Hematopoietic multipotent progenitor cell treated with erythropoietin and hydrocortisone succinate and interleukin-3 and kit ligand, for 4 days (in vitro differentiated cells): ENCODE measurements at regions not wholly inside any gene's neighbourhood (a gene's known extent, or its start where the extent isn't known, plus 50 kb on each side); places are given as distances from the start of the nearest gene placed in this dataset.
"Not testable (repeated sequence)": the region's sequence is repeated elsewhere in the genome, so short reads cannot be mapped to it uniquely, and the experiment has no call there.

Experiments
- DNase-seq: peaks from one replicate; pipeline ENCODE4 v3.0.0-alpha.2; 2015

GRCh38 chr5:53219610-53220009 lies 110.1 kb upstream of the MOCS2 start:
- DNase-seq, result no peak

GRCh38 chr5:53233645-53234405 lies 124.3 kb upstream of the MOCS2 start:
- DNase-seq, result no peak

GRCh38 chr5:53236683-53237082 lies 127.1 kb upstream of the MOCS2 start:
- no peak for DNase-seq

DNA sequence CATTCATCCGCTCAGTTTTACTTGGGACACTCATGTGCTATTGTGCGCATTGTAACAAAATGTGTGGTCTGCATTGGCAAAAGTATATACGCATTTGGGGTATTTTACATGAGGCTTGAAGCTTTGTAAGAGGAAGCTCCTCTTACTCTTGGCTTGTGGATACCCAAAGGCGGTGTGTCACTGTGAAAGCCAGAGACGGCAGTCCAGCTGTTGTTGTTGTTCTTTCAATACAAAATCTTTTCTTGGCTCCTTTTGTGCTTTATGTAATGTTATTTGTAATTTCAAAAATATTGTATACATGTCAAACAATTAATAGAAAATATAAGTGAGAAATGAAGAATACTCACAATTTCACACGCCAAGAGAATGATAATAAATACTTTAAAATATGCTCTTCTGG lies 128.3 kb upstream of the MOCS2 start:
- no peak for DNase-seq

- DNase-seq, result no peak
Measured at GRCh38 chr5:53239301-53239990, 129.9 kb upstream of the MOCS2 start.

DNA sequence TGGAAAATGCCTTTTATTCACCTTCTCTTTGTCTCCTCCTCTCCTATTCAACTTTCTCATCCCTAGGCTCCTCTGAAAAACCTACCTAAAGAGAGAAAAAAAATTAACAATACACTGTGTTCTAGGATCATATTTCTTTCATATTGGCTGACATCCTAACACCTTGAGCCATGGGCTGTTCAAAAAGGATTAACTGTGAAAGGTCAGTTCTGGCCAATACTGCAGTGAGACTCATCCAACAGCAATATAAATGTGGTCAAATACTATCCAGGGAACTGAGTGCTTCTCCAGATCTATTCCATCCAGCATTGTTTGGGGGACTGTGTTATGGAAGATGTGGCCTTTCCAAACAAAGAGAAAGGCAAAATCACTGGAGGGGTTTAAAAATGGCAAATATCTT lies 131.1 kb upstream of the MOCS2 start:
- no peak for DNase-seq

GRCh38 chr5:53241572-53241971 lies 132.0 kb upstream of the MOCS2 start:
- DNase-seq, result no peak

GRCh38 chr5:53243403-53243802 lies 133.8 kb upstream of the MOCS2 start:
- no peak for DNase-seq

DNA sequence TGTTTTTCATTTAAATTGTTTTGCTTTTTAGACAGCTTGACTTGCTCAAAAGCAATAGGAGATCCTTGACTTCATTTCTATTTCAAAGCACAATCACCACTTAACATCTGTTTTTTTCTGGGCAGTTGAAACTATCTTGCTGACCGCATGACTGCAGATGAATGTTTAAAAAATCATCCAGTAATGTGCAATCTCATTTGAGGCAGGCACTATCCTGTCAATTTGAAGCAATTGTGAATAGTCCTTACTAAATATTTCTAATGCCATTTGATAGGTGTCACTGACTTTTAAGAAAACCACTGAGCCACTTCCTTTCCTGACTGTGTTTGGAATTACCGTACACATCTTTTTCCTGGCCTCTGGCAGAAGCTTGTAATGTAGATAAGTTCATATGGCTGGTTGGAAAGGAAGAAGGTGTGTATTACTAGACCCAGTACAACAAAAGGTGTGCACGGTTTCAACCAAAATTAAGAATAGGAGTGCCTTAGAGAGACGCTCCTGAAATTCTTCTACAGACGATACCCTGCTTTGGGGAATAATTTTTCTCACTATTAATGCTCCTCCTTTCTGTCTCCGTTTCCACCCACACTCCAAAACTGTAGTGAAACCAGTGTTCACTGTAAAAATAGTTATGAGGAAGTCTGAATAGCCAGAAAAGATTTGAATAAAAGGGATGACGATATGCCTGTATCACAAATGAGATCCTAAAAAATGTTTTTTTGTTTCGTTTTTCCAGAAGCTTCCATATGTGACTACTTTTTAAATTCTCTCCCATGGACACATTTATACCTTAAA lies 136.7 kb upstream of the MOCS2 start:
- peak; percentile 93 for DNase-seq

GRCh38 chr5:53249529-53250200 lies 140.1 kb upstream of the MOCS2 start:
- no peak for DNase-seq

GRCh38 chr5:53250201-53250550 lies 140.6 kb upstream of the MOCS2 start:
- no peak for DNase-seq

DNA sequence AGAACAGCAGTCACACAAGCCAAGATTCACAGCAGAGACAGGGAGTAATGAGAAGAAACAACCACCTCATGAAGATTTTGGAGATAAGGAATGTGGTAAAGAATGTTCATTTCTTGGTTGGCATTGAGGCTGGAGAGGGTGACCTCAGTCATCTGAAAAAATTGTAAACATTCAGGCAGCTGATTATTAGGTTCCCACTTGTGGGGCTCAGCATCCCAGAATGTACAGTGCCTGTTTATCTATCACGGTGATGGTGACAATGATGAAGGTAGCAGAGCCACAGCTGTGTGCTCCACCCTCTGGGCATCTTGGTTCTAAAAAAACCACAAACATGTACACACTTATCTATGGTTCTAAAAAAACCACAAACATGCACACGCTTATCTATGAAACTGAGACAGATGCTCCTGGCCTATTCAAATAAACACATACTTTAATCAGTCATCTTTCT lies 143.9 kb upstream of the MOCS2 start:
- peak; percentile 94 for DNase-seq

DNA sequence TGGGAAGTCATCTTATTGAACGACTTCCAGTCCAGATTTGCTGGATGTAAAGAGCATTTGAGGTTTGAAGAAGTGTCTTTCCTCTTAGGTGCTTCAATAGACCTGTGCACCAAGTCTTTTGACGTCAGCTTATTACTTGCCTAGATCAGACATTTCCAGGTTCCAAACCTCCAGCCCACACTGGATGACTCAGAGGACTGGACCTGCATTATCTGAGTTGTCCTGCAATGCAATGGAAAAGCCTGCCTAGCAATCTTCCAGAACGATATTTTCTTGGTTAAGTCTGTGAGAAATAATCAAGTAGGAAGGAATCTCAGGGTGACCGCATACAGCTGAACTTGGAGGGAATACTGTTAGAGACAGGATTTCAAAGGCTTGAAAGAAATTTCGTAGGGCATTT lies 147.2 kb upstream of the MOCS2 start:
- no peak for DNase-seq

- DNase-seq, result peak; percentile 18
Measured at GRCh38 chr5:53257806-53258373, 148.3 kb upstream of the MOCS2 start.

DNA sequence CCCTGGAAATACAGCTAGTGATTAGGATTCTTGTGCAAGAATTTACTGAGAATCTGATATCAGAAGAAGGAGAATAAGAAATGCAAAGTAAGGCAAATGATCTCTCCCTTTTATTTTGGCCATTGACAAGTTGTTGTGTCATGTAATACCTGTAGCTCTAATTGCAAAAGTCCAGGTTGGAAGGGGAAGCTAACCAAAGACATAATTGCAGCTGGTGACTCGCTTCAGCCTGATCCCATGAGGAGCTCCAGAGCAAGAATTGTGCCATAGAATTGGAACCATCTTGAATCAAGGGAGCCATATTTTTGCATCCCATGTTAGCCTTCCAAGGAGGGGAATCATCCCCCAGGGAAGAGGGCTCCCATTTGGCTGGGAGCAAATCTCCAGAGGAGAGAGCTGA lies 149.6 kb upstream of the MOCS2 start:
- DNase-seq, result no peak

DNA sequence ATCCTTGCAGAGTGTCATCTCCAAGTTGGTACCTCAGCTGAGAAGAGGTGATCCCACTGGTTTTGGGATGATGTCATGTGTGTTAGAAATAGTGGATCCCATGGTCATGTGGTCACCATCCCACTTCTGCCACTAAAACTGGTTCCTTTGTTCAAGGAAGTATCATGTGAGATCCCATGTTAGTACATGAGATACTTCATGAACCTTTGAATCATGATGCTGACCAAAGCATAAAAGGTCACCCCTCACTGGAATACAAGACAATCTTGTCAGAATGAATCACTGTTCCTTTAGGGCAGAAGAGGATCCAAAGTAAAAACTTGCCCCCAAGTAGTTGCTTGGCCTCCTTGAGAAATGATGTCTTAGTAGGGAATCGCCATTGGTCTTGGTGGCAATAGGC lies 150.9 kb upstream of the MOCS2 start:
- DNase-seq, result no peak

DNA sequence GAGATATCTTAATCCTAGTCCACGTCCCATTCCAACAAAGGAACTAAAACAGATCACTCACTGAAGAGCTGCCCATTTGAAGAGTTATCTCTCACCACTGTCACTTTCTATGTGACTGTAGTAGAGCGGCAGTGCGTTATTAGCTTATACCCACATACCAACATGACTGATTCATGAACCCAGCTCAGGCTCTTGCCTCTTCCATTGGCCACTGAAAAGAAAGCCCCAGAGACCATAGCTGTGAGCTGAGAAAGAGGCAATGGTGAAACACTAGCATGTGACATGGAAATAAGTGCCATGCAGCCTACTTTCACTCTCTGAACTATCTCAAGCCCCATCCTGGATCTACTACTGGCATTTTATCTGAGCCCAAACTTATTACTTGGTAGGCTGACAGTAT lies 151.7 kb upstream of the MOCS2 start:
- DNase-seq, result no peak

- peak; percentile 61 for DNase-seq
Measured at GRCh38 chr5:53262348-53262970, 152.9 kb upstream of the MOCS2 start.

- DNase-seq, result no peak
Measured at GRCh38 chr5:53263151-53263550, 153.6 kb upstream of the MOCS2 start.

GRCh38 chr5:53265043-53265442 lies 155.5 kb upstream of the MOCS2 start:
- DNase-seq, result no peak

- DNase-seq, result not testable (repeated sequence)
Measured at GRCh38 chr5:53268241-53268640, 158.7 kb upstream of the MOCS2 start.

DNA sequence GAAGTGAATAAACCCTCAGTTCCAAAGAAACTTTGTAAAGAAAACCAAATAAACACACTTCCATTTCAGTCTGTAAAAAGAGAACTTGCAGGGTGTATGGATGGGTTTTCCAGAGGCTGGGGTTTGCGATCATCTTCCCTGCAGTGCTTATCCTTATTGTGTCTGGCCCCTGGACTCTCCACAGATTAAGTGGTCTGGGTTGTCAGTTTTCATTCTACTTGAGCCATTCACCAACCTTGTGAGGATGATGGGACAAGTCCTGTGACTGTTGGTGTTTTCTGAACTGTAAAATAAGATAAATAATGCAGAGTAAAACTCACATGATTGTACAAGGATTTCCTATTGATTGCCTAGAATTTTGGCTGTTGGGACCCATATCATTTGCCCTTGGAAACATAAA lies 166.1 kb upstream of the MOCS2 start:
- DNase-seq, result no peak
